Lung (tissue), 11 donors: ENCODE measurements at regions not wholly inside any gene's neighbourhood (a gene's known extent, or its start where the extent isn't known, plus 50 kb on each side); places are given as distances from the start of the nearest gene placed in this dataset.

Experiments used
- ATAC-seq: fragments of 200-7000 bp; cut with Tn5 transposase; one replicate; pipeline ENCODE4 v1.9.1; 2020; ENCODE audit warnings: moderate number of reproducible peaks; ENCODE audit not compliant: insufficient read depth, low FRiP score
- DNase-seq, 3 donors: peaks; one replicate each; pipeline ENCODE4 v3.0.0-alpha.2; 2013 to 2017
- H3K27ac ChIP-seq, 2 donors: one replicate each; pipeline ENCODE4 v1.5.1; 2013; ENCODE audit warnings: mild to moderate bottlenecking in 2 of 2, moderate library complexity in 2 of 2, control low read depth in 1 of 2, inconsistent platforms in 1 of 2, low read depth in 1 of 2, low read length in 1 of 2
- H3K27me3 ChIP-seq, 3 donors: one replicate each; pipeline ENCODE4 v1.5.1; 2013; ENCODE audit warnings: low read length in 2 of 3; ENCODE audit not compliant: control insufficient read depth in 3 of 3, insufficient read depth in 3 of 3
- H3K36me3 ChIP-seq, 4 donors: one replicate each; pipeline ENCODE4 v1.5.1; 2013; ENCODE audit warnings: low read length in 4 of 4, mild to moderate bottlenecking in 1 of 4, moderate library complexity in 1 of 4; ENCODE audit not compliant: control insufficient read depth in 4 of 4, insufficient read depth in 4 of 4
- H3K4me1 ChIP-seq, 5 donors: one replicate each; pipeline ENCODE4 v1.5.1; 2013; ENCODE audit warnings: low read length in 5 of 5, mild to moderate bottlenecking in 2 of 5, moderate library complexity in 1 of 5; ENCODE audit not compliant: control insufficient read depth in 5 of 5, insufficient read depth in 5 of 5
- H3K4me3 ChIP-seq: one replicate; pipeline ENCODE4 v1.5.1; 2013; ENCODE audit warnings: mild to moderate bottlenecking, control low read depth, moderate library complexity
- H3K9ac ChIP-seq, 2 donors: one replicate each; pipeline ENCODE4 v1.5.1; 2013; ENCODE audit warnings: low read length in 2 of 2, control low read depth in 1 of 2; ENCODE audit not compliant: insufficient read depth in 1 of 2
- H3K9me3 ChIP-seq, 4 donors: one replicate each; pipeline ENCODE4 v1.5.1; 2013; ENCODE audit warnings: low read length in 3 of 4, mild to moderate bottlenecking in 1 of 4, moderate library complexity in 1 of 4; ENCODE audit not compliant: control insufficient read depth in 4 of 4, insufficient read depth in 3 of 4
- WGBS, 2 donors: extraction: QIAGEN DNeasy Blood & Tissue Kit; methylation state at CpG; one replicate each; pipeline ENCODE4 v1.1.7; 2013; 5-methylcytosine and 5-hydroxymethylcytosine counted together
- TF ChIP-seq, protein P1 (sequence below): IDR thresholded peaks from 2 replicates; pipeline ENCODE4 v1.5.1; 2012; ENCODE audit warnings: mild to moderate bottlenecking; ENCODE audit errors: control extremely low read depth, extremely low read depth
- donor health status: control.
- donor health status: control.
- donor health status: Bipolar disorder and iron deficiency.
- donor health status: healthy.
- donor health status: DM: yes; HTN: yes; CAD: no.

DNA sequence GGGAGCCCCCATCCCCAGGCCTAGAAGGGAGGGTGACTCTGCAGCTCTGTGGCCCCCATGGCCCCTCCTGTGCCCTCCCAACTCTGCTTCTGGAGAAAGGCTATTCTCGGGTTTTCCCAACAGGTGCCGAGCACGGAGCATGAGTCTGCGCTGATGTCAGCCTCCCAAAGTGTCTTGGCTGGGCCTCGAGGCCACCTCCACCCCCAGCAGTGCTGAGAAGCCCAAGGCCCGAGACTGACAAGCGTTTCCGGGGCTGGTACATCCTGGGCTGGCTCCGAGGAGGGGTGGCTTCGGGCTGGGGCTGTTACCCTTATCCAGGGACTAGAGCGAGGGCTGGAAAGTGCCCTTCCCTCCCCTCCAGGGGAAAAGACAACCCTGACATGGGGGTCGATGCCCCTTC is 60.2 kb upstream of the GATA5 start:
- DNase-seq, result no peak
- H3K27me3 ChIP-seq, result peaks cover 0 to 2% (median 0%) of the 10 kb centered on the region in 3 donors
- 76 to 82% methylated on average over 12 of the region's 12 CpGs for WGBS, 2 donors

DNA sequence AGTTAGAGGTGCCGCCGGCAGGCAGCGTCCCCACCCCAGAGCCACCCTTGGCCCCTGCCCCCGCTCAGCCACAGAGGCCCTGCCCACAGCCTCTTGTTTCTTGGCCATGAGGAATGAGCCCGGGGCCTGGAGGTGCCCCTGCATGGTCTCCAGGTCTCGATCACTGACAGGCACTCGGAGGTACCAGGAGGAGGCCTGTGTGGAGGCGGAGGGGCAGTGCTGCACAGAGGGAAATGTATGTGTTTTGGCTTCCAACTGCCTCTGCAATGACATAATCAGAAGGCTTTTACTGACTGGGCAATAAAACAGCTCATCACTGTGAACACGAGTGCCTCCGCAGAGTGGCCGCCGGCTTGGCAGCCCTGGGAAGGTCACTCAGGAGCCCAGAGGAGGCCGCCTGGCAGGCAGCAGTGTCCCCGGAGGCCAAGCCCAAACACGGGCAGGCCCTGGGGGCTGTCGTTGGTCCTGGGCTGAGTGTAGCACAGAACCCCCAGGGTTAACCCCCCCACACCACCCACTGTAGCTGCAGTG is 61.1 kb upstream of the GATA5 start:
- Histone ChIP-seq H3K9ac (no peak overlapping the region), H3K4me3 (no peak overlapping the region), H3K9me3 (peaks cover 0 to 5% (median 0%) of the 10 kb centered on the region in 4 donors), H3K4me1 (peaks cover 0 to 25% (median 4%) of the 10 kb centered on the region in 5 donors), H3K27ac (no peak overlapping the region), H3K36me3 (no peaks in the 10 kb centered on the region), H3K27me3 (peaks cover 0 to 2% (median 0%) of the 10 kb centered on the region in 3 donors)
- 74 to 89% methylated on average over 16 of the region's 16 CpGs for WGBS, 2 donors
- TF ChIP-seq, protein P1, sequence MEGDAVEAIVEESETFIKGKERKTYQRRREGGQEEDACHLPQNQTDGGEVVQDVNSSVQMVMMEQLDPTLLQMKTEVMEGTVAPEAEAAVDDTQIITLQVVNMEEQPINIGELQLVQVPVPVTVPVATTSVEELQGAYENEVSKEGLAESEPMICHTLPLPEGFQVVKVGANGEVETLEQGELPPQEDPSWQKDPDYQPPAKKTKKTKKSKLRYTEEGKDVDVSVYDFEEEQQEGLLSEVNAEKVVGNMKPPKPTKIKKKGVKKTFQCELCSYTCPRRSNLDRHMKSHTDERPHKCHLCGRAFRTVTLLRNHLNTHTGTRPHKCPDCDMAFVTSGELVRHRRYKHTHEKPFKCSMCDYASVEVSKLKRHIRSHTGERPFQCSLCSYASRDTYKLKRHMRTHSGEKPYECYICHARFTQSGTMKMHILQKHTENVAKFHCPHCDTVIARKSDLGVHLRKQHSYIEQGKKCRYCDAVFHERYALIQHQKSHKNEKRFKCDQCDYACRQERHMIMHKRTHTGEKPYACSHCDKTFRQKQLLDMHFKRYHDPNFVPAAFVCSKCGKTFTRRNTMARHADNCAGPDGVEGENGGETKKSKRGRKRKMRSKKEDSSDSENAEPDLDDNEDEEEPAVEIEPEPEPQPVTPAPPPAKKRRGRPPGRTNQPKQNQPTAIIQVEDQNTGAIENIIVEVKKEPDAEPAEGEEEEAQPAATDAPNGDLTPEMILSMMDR, result no peak
- DNase-seq (peak; percentile 56 to 74 (median 64)), ATAC-seq (no peak)

More for the DNA sequence above, 60.2 kb upstream of the GATA5 start:
- H3K36me3 ChIP-seq, result no peaks in the 10 kb centered on the region
- peaks cover 0 to 34% (median 4%) of the 10 kb centered on the region in 5 donors for H3K4me1 ChIP-seq
- peaks cover 0 to 5% (median 0%) of the 10 kb centered on the region in 4 donors for H3K9me3 ChIP-seq
- TF ChIP-seq, protein P1, result no peak
- no peak for ATAC-seq
- H3K4me3 ChIP-seq, result no peak overlapping the region
- no peak overlapping the region for H3K9ac ChIP-seq
- H3K27ac ChIP-seq, result no peak overlapping the region

DNA sequence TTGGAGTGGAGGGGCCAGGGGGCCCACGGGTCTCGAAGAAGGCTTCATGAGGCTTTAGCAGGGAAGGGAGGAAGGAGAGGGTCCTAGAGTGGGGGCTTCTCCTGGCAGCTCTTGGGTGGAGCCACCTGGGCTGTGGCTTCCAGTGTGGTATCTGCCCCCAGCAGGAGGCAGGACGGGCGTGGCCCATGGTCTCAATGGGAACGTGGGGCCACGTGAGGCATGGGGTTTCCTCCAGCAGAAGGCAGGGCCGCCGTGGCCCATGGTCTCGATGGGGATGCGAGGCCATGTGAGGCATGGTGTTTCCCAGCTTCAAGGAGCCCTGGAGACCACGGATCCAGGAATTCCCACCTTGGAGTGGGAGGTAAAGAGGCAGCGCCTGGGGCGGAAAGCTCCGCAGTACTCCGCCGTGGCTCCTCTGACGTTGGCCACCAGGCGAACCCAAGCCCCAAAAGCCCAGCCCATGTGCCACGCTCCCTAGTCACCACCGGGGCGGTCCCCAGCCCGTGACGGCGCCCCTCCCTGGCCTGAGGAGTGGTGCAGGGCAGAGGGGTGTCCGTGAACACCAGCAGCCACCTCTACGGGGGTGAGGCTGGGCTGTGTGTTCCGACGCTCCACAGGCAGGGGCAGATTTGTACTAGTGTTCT is 62.0 kb upstream of the GATA5 start:
- H3K27me3 ChIP-seq, result peaks cover 0 to 2% (median 0%) of the 10 kb centered on the region in 3 donors
- H3K27ac ChIP-seq, result no peak overlapping the region
- peaks cover 0 to 21% (median 4%) of the 10 kb centered on the region in 5 donors for H3K4me1 ChIP-seq
- ATAC-seq (no peak), DNase-seq (no peak)
- no peak overlapping the region for H3K9ac ChIP-seq
- H3K36me3 ChIP-seq, result no peaks in the 10 kb centered on the region
- WGBS, 2 donors, result 83 to 84% methylated on average over 27 to 28 of the region's 28 CpGs
- no peak overlapping the region for H3K4me3 ChIP-seq
- TF ChIP-seq, protein P1, result no peak
- peaks cover 0 to 5% (median 0%) of the 10 kb centered on the region in 4 donors for H3K9me3 ChIP-seq
